DOHH2 (cell line): ENCODE measurements at regions not wholly inside any gene's neighbourhood (a gene's known extent, or its start where the extent isn't known, plus 50 kb on each side); places are given as distances from the start of the nearest gene placed in this dataset.

Experiments
- H3F3A ChIP-seq: fragments of 200-600 bp; sonication (generic), shearing (Covaris generic); 2 replicates; pipeline ENCODE4 v1.6.0; 2016; ENCODE audit warnings: antibody characterized with exemption, mild to moderate bottlenecking; ENCODE audit not compliant: control insufficient read depth, insufficient read depth
- H3K27ac ChIP-seq: fragments of 200-600 bp; sonication (generic); 2 replicates; pipeline ENCODE4 v1.5.1; 2014; ENCODE audit warnings: low read depth, mild to moderate bottlenecking, low read length, moderate library complexity
- H3K27me3 ChIP-seq: fragments of 200-600 bp; sonication (generic); 2 replicates; pipeline ENCODE4 v1.6.1; 2014; ENCODE audit warnings: mild to moderate bottlenecking, low read length, mixed read lengths; ENCODE audit not compliant: control insufficient read depth
- H3K36me3 ChIP-seq: fragments of 200-600 bp; sonication (generic); 2 replicates; pipeline ENCODE4 v1.6.1; 2014; ENCODE audit warnings: mild to moderate bottlenecking, low read length, moderate library complexity, mixed read lengths; ENCODE audit not compliant: control insufficient read depth
- H3K4me1 ChIP-seq: fragments of 200-600 bp; sonication (generic); 2 replicates; pipeline ENCODE4 v1.6.1; 2014; ENCODE audit warnings: mild to moderate bottlenecking, low read length, mixed read lengths; ENCODE audit not compliant: control insufficient read depth
- H3K4me2 ChIP-seq: fragments of 200-600 bp; sonication (generic); 2 replicates; pipeline ENCODE4 v1.6.0; 2014; ENCODE audit warnings: mild to moderate bottlenecking, low read length, moderate library complexity
- H3K4me3 ChIP-seq: fragments of 200-600 bp; sonication (generic); 2 replicates; pipeline ENCODE4 v1.5.1; 2014; ENCODE audit warnings: mild to moderate bottlenecking, low read length, mixed read lengths
- H3K79me2 ChIP-seq: fragments of 200-600 bp; sonication (generic); 2 replicates; pipeline ENCODE4 v1.6.1; 2014; ENCODE audit warnings: mild to moderate bottlenecking, low read length, mixed read lengths; ENCODE audit not compliant: control insufficient read depth
- H3K9me2 ChIP-seq: fragments of 200-600 bp; sonication (generic); replicated peaks from 2 replicates; pipeline ENCODE4 v1.6.1; 2014; ENCODE audit warnings: mild to moderate bottlenecking, low read length, mixed read lengths; ENCODE audit not compliant: control insufficient read depth
- H3K9me3 ChIP-seq: fragments of 200-600 bp; sonication (generic); 2 replicates; pipeline ENCODE4 v1.6.1; 2014; ENCODE audit warnings: antibody characterized with exemption, low read length, mixed read lengths; ENCODE audit not compliant: control insufficient read depth, insufficient read depth
- H4K20me1 ChIP-seq: fragments of 200-600 bp; sonication (generic); 2 replicates; pipeline ENCODE4 v1.6.0; 2014; ENCODE audit warnings: low read depth, mild to moderate bottlenecking, antibody characterized with exemption, low read length, moderate library complexity; ENCODE audit not compliant: control insufficient read depth, insufficient read depth
- CTCF ChIP-seq: fragments of 200-600 bp; sonication (generic); IDR thresholded peaks from one replicate; pipeline ENCODE4 v1.5.1; 2014; ENCODE audit warnings: antibody characterized with exemption, mild to moderate bottlenecking, low read depth, low read length; ENCODE audit not compliant: poor library complexity, severe bottlenecking
- EZH2phosphoT487 ChIP-seq: fragments of 200-600 bp; sonication (generic); IDR thresholded peaks from 2 replicates; pipeline ENCODE4 v1.6.1; 2017; ENCODE audit warnings: borderline replicate concordance, mild to moderate bottlenecking, antibody characterized with exemption, low read length, moderate library complexity, mixed read lengths

GRCh38 chr4:74873545-74874301 lies 59.2 kb upstream of the PARM1 start:
- no peak overlapping the region for H3K27ac ChIP-seq
- H3K4me2 ChIP-seq = no peak overlapping the region
- no peak overlapping the region for H3K4me3 ChIP-seq
- H3K36me3 ChIP-seq = no peaks in the 10 kb centered on the region
- TF ChIP-seq CTCF (no peak), EZH2phosphoT487 (no peak)
- H3K4me1 ChIP-seq = no peaks in the 10 kb centered on the region
- no peaks in the 10 kb centered on the region for H3K79me2 ChIP-seq
- no peaks in the 10 kb centered on the region for H3K9me3 ChIP-seq
- H3K27me3 ChIP-seq = peaks cover 15% of the 10 kb centered on the region
- H4K20me1 ChIP-seq = no peaks in the 10 kb centered on the region
- no peaks in the 10 kb centered on the region for H3K9me2 ChIP-seq
- H3F3A ChIP-seq = no peaks in the 10 kb centered on the region

DNA sequence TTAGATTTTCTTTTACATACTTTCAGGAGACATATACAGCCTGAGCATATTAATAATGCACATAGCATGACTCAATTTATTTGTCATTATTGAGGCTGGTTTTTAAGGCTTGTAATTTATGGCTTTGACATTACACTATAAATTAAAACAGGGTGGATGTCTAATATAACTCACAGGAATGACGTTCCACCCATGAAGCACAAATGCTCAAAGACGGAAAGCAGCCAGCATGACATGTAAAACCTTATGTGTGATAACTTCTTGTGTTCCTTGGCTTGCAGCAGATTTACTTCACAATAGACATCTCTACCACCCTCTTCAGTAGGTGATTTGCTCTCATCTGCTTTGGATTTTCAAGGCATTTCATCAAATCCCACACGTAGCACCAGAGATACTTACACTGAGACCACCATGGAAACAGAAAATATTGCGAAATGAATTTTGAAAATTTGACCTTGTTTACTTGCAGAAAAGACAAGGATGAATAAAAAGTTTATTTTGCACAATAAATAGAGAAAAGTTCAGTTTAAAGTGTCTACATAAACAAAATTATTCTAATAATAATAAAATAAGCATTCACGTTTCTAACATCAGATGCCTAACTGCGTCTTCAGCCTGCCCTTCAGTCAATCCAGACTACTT lies 64.7 kb upstream of the BTC start:
- H3K4me2 ChIP-seq = no peak overlapping the region

DNA sequence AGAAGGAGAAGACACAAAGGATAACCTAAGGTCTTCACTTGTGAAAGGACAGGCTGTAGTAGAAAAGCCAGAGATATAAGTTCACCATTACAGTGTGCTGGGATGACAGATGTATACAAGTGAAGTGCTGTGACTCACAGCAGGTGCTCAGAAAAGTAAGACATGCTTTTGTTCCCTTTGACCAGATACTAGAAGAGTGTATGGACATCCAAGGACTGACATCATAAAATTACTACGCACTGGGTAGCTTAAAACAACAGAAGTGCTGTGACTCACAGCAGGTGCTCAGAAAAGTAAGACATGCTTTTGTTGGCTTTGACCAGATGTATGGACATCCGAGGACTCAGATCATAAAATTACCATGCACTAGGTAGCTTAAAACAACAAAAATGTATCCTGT lies 61.6 kb upstream of the BTC start:
- H3K27ac ChIP-seq = no peak overlapping the region
- TF ChIP-seq CTCF (no peak), EZH2phosphoT487 (no peak)
- no peak overlapping the region for H3K4me2 ChIP-seq
- no peak overlapping the region for H3K4me3 ChIP-seq
- no peaks in the 10 kb centered on the region for H4K20me1 ChIP-seq
- no peaks in the 10 kb centered on the region for H3F3A ChIP-seq
- no peaks in the 10 kb centered on the region for H3K79me2 ChIP-seq
- H3K9me3 ChIP-seq = no peaks in the 10 kb centered on the region
- no peaks in the 10 kb centered on the region for H3K27me3 ChIP-seq
- no peaks in the 10 kb centered on the region for H3K4me1 ChIP-seq
- no peaks in the 10 kb centered on the region for H3K36me3 ChIP-seq
- no peaks in the 10 kb centered on the region for H3K9me2 ChIP-seq

More for the DNA sequence above, 64.7 kb upstream of the BTC start:
- H3K4me3 ChIP-seq = no peak overlapping the region
- no peaks in the 10 kb centered on the region for H3K4me1 ChIP-seq
- TF ChIP-seq EZH2phosphoT487 (no peak), CTCF (no peak)
- no peaks in the 10 kb centered on the region for H3K9me2 ChIP-seq
- no peak overlapping the region for H3K27ac ChIP-seq
- no peaks in the 10 kb centered on the region for H3K9me3 ChIP-seq
- H3K79me2 ChIP-seq = no peaks in the 10 kb centered on the region
- H3F3A ChIP-seq = no peaks in the 10 kb centered on the region
- no peaks in the 10 kb centered on the region for H3K36me3 ChIP-seq
- no peaks in the 10 kb centered on the region for H4K20me1 ChIP-seq
- H3K27me3 ChIP-seq = no peaks in the 10 kb centered on the region
